ENCODE measurements at regions not wholly inside any gene's neighbourhood (a gene's known extent, or its start where the extent isn't known, plus 50 kb on each side); places are given as distances from the start of the nearest gene placed in this dataset.

- TF ChIP-seq ZNF114 (CRISPR knock-in tag; IDR thresholded peaks at IDR 0.05) (no peak), STAT1 (IDR thresholded peaks at IDR 0.05; ENCODE audit: unreplicated experiment) (no peak)
Observed at GRCh38 chr4:60365176-60365575, 835.0 kb upstream of the ADGRL3 start (continued).

- no peaks in the 10 kb centered on the region for H3K27me3 Mint-ChIP-seq (ENCODE audit: insufficient read depth, low read depth, poor library complexity)
- H3K4me3 ChIP-seq, result no peak overlapping the region
- no peak overlapping the region for H3K27ac ChIP-seq (ENCODE audit: low read depth)
- H3F3A ChIP-seq (replicated peaks; ENCODE audit: low read depth), result no peaks in the 10 kb centered on the region
- peaks cover 18% of the 10 kb centered on the region for H3K4me1 Mint-ChIP-seq
- no peaks in the 10 kb centered on the region for H3K36me3 ChIP-seq (ENCODE audit: insufficient read depth)
- H4K20me1 ChIP-seq (replicated peaks; ENCODE audit: insufficient read depth), result no peaks in the 10 kb centered on the region
- no peaks in the 10 kb centered on the region for H3K9me3 Mint-ChIP-seq
- no peaks in the 10 kb centered on the region for H3K4me1 ChIP-seq (ENCODE audit: insufficient read depth)
- no peaks in the 10 kb centered on the region for H3K36me3 Mint-ChIP-seq (ENCODE audit: low read depth)
- H3K4me3 Mint-ChIP-seq, result no peak overlapping the region
- DNase-seq (ENCODE audit: low spot score) (no peak), ATAC-seq (no peak)
- no peaks in the 10 kb centered on the region for H3K79me2 ChIP-seq (replicated peaks; ENCODE audit: insufficient read depth)
- no peak for TF ChIP-seq ZNF462 (CRISPR knock-in tag; IDR thresholded peaks at IDR 0.05)
- no peak for TF ChIP-seq STAT1 (IDR thresholded peaks at IDR 0.05; ENCODE audit: unreplicated experiment)
- no peak for TF ChIP-seq REST (IDR thresholded peaks at IDR 0.05; ENCODE audit: unreplicated experiment)
- no peak for TF ChIP-seq ETS1 (IDR thresholded peaks at IDR 0.05)
- no peak for TF ChIP-seq CTCF (conservative IDR thresholded peaks at IDR 0.05; ENCODE audit: low read depth in 2 of 2)
- no peak for TF ChIP-seq JUNB (IDR thresholded peaks at IDR 0.05; ENCODE audit: unreplicated experiment)
- no peak for TF ChIP-seq ZNF331 (CRISPR knock-in tag; IDR thresholded peaks at IDR 0.05; ENCODE audit: low read depth)
- no peak for TF ChIP-seq EZH2 (IDR thresholded peaks at IDR 0.05; ENCODE audit: low read depth, unreplicated experiment)
- TF ChIP-seq EZH2phosphoT487 (IDR thresholded peaks at IDR 0.05; ENCODE audit: unreplicated experiment), result no peak
- H2AFZ ChIP-seq, result no peak overlapping the region
- no peak overlapping the region for H3K4me2 ChIP-seq
- H3K27me3 ChIP-seq (ENCODE audit: insufficient read depth), result no peaks in the 10 kb centered on the region
- H3K9me2 ChIP-seq (ENCODE audit: insufficient read depth), result no peaks in the 10 kb centered on the region
- no peak overlapping the region for H3K27ac Mint-ChIP-seq
Observed at GRCh38 chr4:60366661-60367060, 833.5 kb upstream of the ADGRL3 start.
